H9 (cell line): ENCODE measurements at regions not wholly inside any gene's neighbourhood (a gene's known extent, or its start where the extent isn't known, plus 50 kb on each side); places are given as distances from the start of the nearest gene placed in this dataset.

Experiments
- DNase-seq: peaks from one replicate; pipeline ENCODE4 v3.0.0-alpha.2; 2017
- H2AFZ ChIP-seq: one replicate; pipeline ENCODE4 v1.6.1; 2013; ENCODE audit warnings: mild to moderate bottlenecking, low read length, control low read depth, moderate library complexity
- H2AK5ac ChIP-seq: 2 replicates; pipeline ENCODE4 v1.6.1; 2013; ENCODE audit warnings: low read length, control low read depth, mixed read lengths; ENCODE audit not compliant: insufficient read length
- H2BK120ac ChIP-seq: one replicate; pipeline ENCODE4 v1.6.1; 2013; ENCODE audit warnings: low read depth, mild to moderate bottlenecking, low read length, control low read depth, inconsistent platforms; ENCODE audit not compliant: poor library complexity, severe bottlenecking
- H2BK12ac ChIP-seq: 2 replicates; pipeline ENCODE4 v1.6.1; 2013; ENCODE audit warnings: low read length, control low read depth, mixed read lengths, low read depth; ENCODE audit not compliant: insufficient read length
- H2BK15ac ChIP-seq: 2 replicates; pipeline ENCODE4 v1.6.1; 2013; ENCODE audit warnings: low read depth, low read length, control low read depth
- H2BK20ac ChIP-seq: one replicate; pipeline ENCODE4 v1.6.1; 2013; ENCODE audit warnings: low read depth, mild to moderate bottlenecking, low read length, control low read depth, inconsistent platforms; ENCODE audit not compliant: poor library complexity, severe bottlenecking
- H2BK5ac ChIP-seq: 2 replicates; pipeline ENCODE4 v1.6.1; 2013; ENCODE audit warnings: low read length, control low read depth, mixed read lengths; ENCODE audit not compliant: insufficient read length
- H3K14ac ChIP-seq: 2 replicates; pipeline ENCODE4 v1.6.1; 2013; ENCODE audit warnings: low read length, control low read depth; ENCODE audit not compliant: insufficient read depth
- H3K18ac ChIP-seq: 2 replicates; pipeline ENCODE4 v1.6.1; 2013; ENCODE audit warnings: low read depth, mild to moderate bottlenecking, mixed read lengths, low read length, control low read depth; ENCODE audit not compliant: insufficient read length
- H3K23ac ChIP-seq: 2 replicates; pipeline ENCODE4 v1.6.1; 2013; ENCODE audit warnings: low read length, control low read depth, mixed read lengths, low read depth; ENCODE audit not compliant: insufficient read length
- H3K23me2 ChIP-seq: 2 replicates; pipeline ENCODE4 v1.6.1; 2013; ENCODE audit warnings: low read depth, mild to moderate bottlenecking, mixed read lengths, low read length, control low read depth; ENCODE audit not compliant: insufficient read length, poor library complexity, severe bottlenecking
- H3K27ac ChIP-seq: 2 replicates; pipeline ENCODE4 v1.5.1; 2013; ENCODE audit warnings: low read length, control low read depth, mixed read lengths, low read depth; ENCODE audit not compliant: insufficient read length
- H3K27me3 ChIP-seq: 2 replicates; pipeline ENCODE4 v1.6.1; 2013; ENCODE audit warnings: low read length, control low read depth, inconsistent platforms; ENCODE audit not compliant: insufficient read depth
- H3K4ac ChIP-seq: 2 replicates; pipeline ENCODE4 v1.6.1; 2013; ENCODE audit warnings: low read depth, mild to moderate bottlenecking, control low read depth, inconsistent platforms, low read length, moderate library complexity
- H3K4me1 ChIP-seq: 2 replicates; pipeline ENCODE4 v1.6.1; 2013; ENCODE audit warnings: low read length, control low read depth, inconsistent platforms; ENCODE audit not compliant: insufficient read depth
- H3K4me2 ChIP-seq: 2 replicates; pipeline ENCODE4 v1.6.1; 2013; ENCODE audit warnings: low read length, control low read depth, mixed read lengths; ENCODE audit not compliant: insufficient read length, insufficient read depth
- H3K56ac ChIP-seq: 2 replicates; pipeline ENCODE4 v1.6.1; 2013; ENCODE audit warnings: low read depth, mild to moderate bottlenecking, mixed read lengths, low read length, control low read depth; ENCODE audit not compliant: insufficient read length
- H3K79me1 ChIP-seq: 2 replicates; pipeline ENCODE4 v1.6.1; 2013; ENCODE audit warnings: low read depth, mild to moderate bottlenecking, moderate library complexity, low read length, control low read depth, inconsistent platforms; ENCODE audit not compliant: insufficient read depth, poor library complexity, severe bottlenecking
- H3K79me2 ChIP-seq: 2 replicates; pipeline ENCODE4 v1.6.1; 2013; ENCODE audit warnings: low read length, control low read depth, inconsistent platforms; ENCODE audit not compliant: insufficient read depth
- H3K9ac ChIP-seq: 2 replicates; pipeline ENCODE4 v1.6.1; 2013; ENCODE audit warnings: low read length, control low read depth, mixed read lengths; ENCODE audit not compliant: insufficient read length; ENCODE audit errors: extremely low read depth
- H3K9me3 ChIP-seq: one replicate; pipeline ENCODE4 v1.6.1; 2013; ENCODE audit warnings: low read depth, low read length, inconsistent platforms; ENCODE audit not compliant: control insufficient read depth
- H3T11ph ChIP-seq: one replicate; pipeline ENCODE4 v1.6.1; 2013; ENCODE audit warnings: mild to moderate bottlenecking, low read length, control low read depth, inconsistent platforms
- H4K20me1 ChIP-seq: one replicate; pipeline ENCODE4 v1.6.1; 2013; ENCODE audit not compliant: control insufficient read depth, insufficient read length, insufficient read depth
- H4K5ac ChIP-seq: 2 replicates; pipeline ENCODE4 v1.6.1; 2013; ENCODE audit warnings: low read depth, mild to moderate bottlenecking, mixed read lengths, low read length, control low read depth; ENCODE audit not compliant: insufficient read length
- H4K8ac ChIP-seq: replicated peaks from 2 replicates; pipeline ENCODE4 v1.6.1; 2013; ENCODE audit warnings: low read length, control low read depth, mixed read lengths, low read depth; ENCODE audit not compliant: insufficient read length
- H4K91ac ChIP-seq: 2 replicates; pipeline ENCODE4 v1.6.1; 2013; ENCODE audit warnings: low read depth, mild to moderate bottlenecking, moderate library complexity, mixed read lengths, low read length, control low read depth; ENCODE audit not compliant: insufficient read length
- H3K27ac Mint-ChIP-seq, 3 experiments: 2 replicates in 2 of 3; 3 replicates in 1 of 3; pipeline ENCODE4 v1.8.0; 2020 to 2021; ENCODE audit warnings: mixed read lengths in 3 of 3, mild to moderate bottlenecking in 1 of 3, moderate library complexity in 1 of 3
- H3K27me3 Mint-ChIP-seq: 2 replicates; pipeline ENCODE4 v1.8.0; 2021; ENCODE audit warnings: low read depth, mild to moderate bottlenecking, moderate library complexity, mixed read lengths
- H3K36me3 Mint-ChIP-seq, 3 experiments: 2 replicates in 2 of 3; 3 replicates in 1 of 3; pipeline ENCODE4 v1.8.0; 2020 to 2021; ENCODE audit warnings: low read depth in 3 of 3, mixed read lengths in 3 of 3; ENCODE audit not compliant: insufficient read depth in 1 of 3
- H3K4me1 Mint-ChIP-seq, 2 experiments: 2 replicates each; pipeline ENCODE4 v1.8.0; 2020; ENCODE audit warnings: mixed read lengths in 2 of 2
- H3K4me3 Mint-ChIP-seq, 2 experiments: 2 replicates in 1 of 2; 3 replicates in 1 of 2; pipeline ENCODE4 v1.8.0; 2020 to 2021; ENCODE audit warnings: mild to moderate bottlenecking in 2 of 2, mixed read lengths in 2 of 2, moderate library complexity in 1 of 2
- H3K9me3 Mint-ChIP-seq, 2 experiments: 2 replicates in 1 of 2; 3 replicates in 1 of 2; pipeline ENCODE4 v1.8.0; 2020; ENCODE audit warnings: mild to moderate bottlenecking in 2 of 2, mixed read lengths in 2 of 2, moderate library complexity in 1 of 2
- CTCF ChIP-seq: fragments of 200-600 bp; sonication (generic); conservative IDR thresholded peaks from 3 replicates; pipeline ENCODE4 v1.8.0; 2021; ENCODE audit warnings: antibody characterized with exemption, mild to moderate bottlenecking
- WGBS: extraction: QIAGEN DNeasy Blood & Tissue Kit; methylation state at CpG from one replicate; pipeline ENCODE4 v1.1.7; 2013; ENCODE audit warnings: missing lambda C conversion rate, low lambda C conversion rate, mixed read lengths; ENCODE audit not compliant: insufficient read length; ENCODE audit errors: extremely low coverage; 5-methylcytosine and 5-hydroxymethylcytosine counted together

DNA sequence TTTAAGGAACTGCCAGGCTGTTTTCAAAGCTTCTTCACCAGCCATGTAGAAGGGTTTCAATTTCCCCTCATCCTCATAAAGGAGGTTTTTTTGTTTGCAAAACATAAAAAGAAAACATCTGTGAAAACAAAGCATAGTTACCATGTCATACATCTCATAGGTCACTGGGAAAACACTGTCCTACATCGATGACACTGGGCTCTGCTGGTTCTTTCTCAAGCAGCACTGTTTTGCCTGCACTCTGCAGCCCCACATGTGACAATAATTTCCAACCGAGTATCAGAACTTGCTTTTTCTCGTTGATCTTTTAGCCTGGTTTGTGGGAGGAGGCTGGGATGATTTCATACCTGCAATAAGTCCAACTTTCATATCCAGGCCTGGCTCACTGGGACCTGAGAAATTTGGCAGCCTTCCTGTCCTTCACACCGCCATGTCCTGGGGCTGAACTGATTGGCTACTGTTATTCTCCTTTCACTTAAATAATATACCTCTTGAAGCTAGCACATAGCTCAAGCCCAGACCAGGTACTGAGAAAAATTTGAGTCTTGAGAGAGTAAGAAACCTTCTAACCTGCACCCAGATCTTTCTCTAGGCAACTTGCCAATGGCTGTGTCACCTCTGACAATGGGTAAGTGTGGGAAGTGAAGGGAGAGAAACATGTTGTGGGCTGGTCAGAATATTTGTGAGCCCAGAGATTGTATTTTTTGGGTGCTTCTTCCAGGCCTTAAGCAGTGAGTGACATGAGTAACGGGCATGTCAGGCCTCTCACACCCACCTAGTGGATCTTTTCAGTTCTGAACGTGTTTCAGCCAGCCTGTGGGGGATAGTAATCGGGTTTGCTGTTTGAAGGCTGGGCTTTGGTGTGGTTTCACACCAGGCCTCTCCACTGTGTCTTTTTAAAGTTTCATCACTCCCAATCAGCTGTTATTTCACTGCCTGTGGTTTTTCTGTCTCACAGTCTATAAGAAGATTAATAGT lies 502.8 kb downstream of the NTRK2 start:
- no peak overlapping the region for H3K4me2 ChIP-seq
- no peak overlapping the region for H3K4ac ChIP-seq
- TF ChIP-seq CTCF: no peak
- H4K5ac ChIP-seq: no peak overlapping the region
- no peaks in the 10 kb centered on the region for H3K9me3 ChIP-seq
- no peak overlapping the region for H3K18ac ChIP-seq
- no peak overlapping the region for H2BK20ac ChIP-seq
- no peak overlapping the region for H2BK5ac ChIP-seq
- peaks cover 4 to 6% (median 5%) of the 10 kb centered on the region in 3 experiments; a peak in 6 of 7 replicates for H3K36me3 Mint-ChIP-seq
- peaks cover 6% of the 10 kb centered on the region in 2 experiments for H3K9me3 Mint-ChIP-seq
- H3T11ph ChIP-seq: no peak overlapping the region
- no peak overlapping the region for H3K9ac ChIP-seq
- H4K91ac ChIP-seq: no peak overlapping the region
- no peaks in the 10 kb centered on the region for H3K79me1 ChIP-seq
- no peak overlapping the region for H2AFZ ChIP-seq
- no peak overlapping the region for H2BK15ac ChIP-seq
- no peak overlapping the region for H3K4me3 Mint-ChIP-seq
- H3K79me2 ChIP-seq: no peaks in the 10 kb centered on the region
- no peaks in the 10 kb centered on the region for H3K27me3 ChIP-seq
- no peak overlapping the region for H2AK5ac ChIP-seq
- no peak overlapping the region for H3K27ac ChIP-seq
- H3K4me1 Mint-ChIP-seq: peaks cover 6 to 10% of the 10 kb centered on the region in 2 experiments
- no peak overlapping the region for H2BK12ac ChIP-seq
- H2BK120ac ChIP-seq: no peak overlapping the region
- H3K27ac Mint-ChIP-seq: peak overlapping the region in 1 of 3 experiments; percentile 70; a peak in 1 of 7 replicates
- H3K4me1 ChIP-seq: no peaks in the 10 kb centered on the region
- no peak overlapping the region for H4K8ac ChIP-seq
- no peak overlapping the region for H3K56ac ChIP-seq
- WGBS: no CpG with 5 or more reads among the region's 7 CpGs
- no peak overlapping the region for H3K14ac ChIP-seq
- DNase-seq: no peak
- no peaks in the 10 kb centered on the region; the same call in 1 of the 2 replicates for H3K27me3 Mint-ChIP-seq
- no peaks in the 10 kb centered on the region for H3K23me2 ChIP-seq
- no peak overlapping the region for H3K23ac ChIP-seq
- H4K20me1 ChIP-seq: no peaks in the 10 kb centered on the region
